Keratinocyte (primary cell): ENCODE measurements at regions not wholly inside any gene's neighbourhood (a gene's known extent, or its start where the extent isn't known, plus 50 kb on each side); places are given as distances from the start of the nearest gene placed in this dataset.

Experiments
- DNase-seq: peaks from one replicate; pipeline ENCODE4 v3.0.0-alpha.2; 2011; ENCODE audit warnings: low read depth, missing footprints, low spot score
- FAIRE-seq: peaks from 2 replicates; lab custom pipeline; 2011; peaks lifted over from hg19 to GRCh38; lab: Jason Lieb, UNC
- H2AFZ ChIP-seq: 2 replicates; pipeline ENCODE4 v1.6.0; 2012; ENCODE audit warnings: low read length, control low read depth, inconsistent platforms; ENCODE audit not compliant: control insufficient read depth
- H3K27ac ChIP-seq: 2 replicates; pipeline ENCODE4 v1.5.1; 2011; ENCODE audit warnings: low read length; ENCODE audit not compliant: control insufficient read depth, insufficient read depth
- H3K27me3 ChIP-seq: 3 replicates; pipeline ENCODE4 v1.6.0; 2011; ENCODE audit warnings: low read length; ENCODE audit not compliant: control insufficient read depth, insufficient read depth; ENCODE audit errors: extremely low read depth
- H3K36me3 ChIP-seq, 2 experiments: 2 replicates in 1 of 2; 3 replicates in 1 of 2; pipeline ENCODE4 v1.5.1; 2011; ENCODE audit warnings: low read length in 2 of 2, mild to moderate bottlenecking in 1 of 2; ENCODE audit not compliant: control insufficient read depth in 2 of 2, insufficient read depth in 2 of 2; ENCODE audit errors: extremely low read depth in 1 of 2
- H3K4me1 ChIP-seq: 3 replicates; pipeline ENCODE4 v1.5.1; 2011; ENCODE audit warnings: low read length; ENCODE audit not compliant: control insufficient read depth, insufficient read depth; ENCODE audit errors: extremely low read depth
- H3K4me2 ChIP-seq: 3 replicates; pipeline ENCODE4 v1.6.0; 2011; ENCODE audit warnings: low read depth, low read length; ENCODE audit not compliant: control insufficient read depth, insufficient read depth; ENCODE audit errors: extremely low read depth
- H3K4me3 ChIP-seq, 3 experiments: fragments of 200-600 bp in 1 of 3; sonication (generic) in 1 of 3; 2 replicates in 2 of 3; 3 replicates in 1 of 3; pipeline ENCODE4 v1.5.1; 2011 to 2016; ENCODE audit warnings: low read length in 3 of 3, mild to moderate bottlenecking in 3 of 3, control low read depth in 2 of 3, inconsistent platforms in 1 of 3, low read depth in 1 of 3, mixed read lengths in 1 of 3, mixed run types in 1 of 3, moderate library complexity in 1 of 3; ENCODE audit not compliant: control insufficient read depth in 2 of 3, insufficient read depth in 2 of 3; ENCODE audit errors: extremely low read depth in 1 of 3
- H3K79me2 ChIP-seq: 2 replicates; pipeline ENCODE4 v1.6.0; 2012; ENCODE audit warnings: low read length; ENCODE audit not compliant: control insufficient read depth, insufficient read depth
- H3K9ac ChIP-seq: 3 replicates; pipeline ENCODE4 v1.6.0; 2011; ENCODE audit warnings: low read length; ENCODE audit not compliant: control insufficient read depth, insufficient read depth; ENCODE audit errors: extremely low read depth
- H3K9me1 ChIP-seq: 3 replicates; pipeline ENCODE4 v1.6.0; 2011; ENCODE audit warnings: low read length; ENCODE audit not compliant: control insufficient read depth, insufficient read depth; ENCODE audit errors: extremely low read depth
- H3K9me3 ChIP-seq: 2 replicates; pipeline ENCODE4 v1.5.1; 2012; ENCODE audit warnings: low read depth, low read length; ENCODE audit not compliant: control insufficient read depth
- H4K20me1 ChIP-seq: 3 replicates; pipeline ENCODE4 v1.6.0; 2011; ENCODE audit warnings: low read length; ENCODE audit not compliant: control insufficient read depth, insufficient read depth; ENCODE audit errors: extremely low read depth
- CTCF ChIP-seq, 3 experiments: IDR thresholded peaks in 1 of 3; conservative IDR thresholded peaks in 1 of 3; optimal IDR thresholded peaks in 1 of 3; 2 replicates in 2 of 3; 3 replicates in 1 of 3; pipeline versions ENCODE3 to v1.5.1; 2011; ENCODE audit warnings: low read length in 3 of 3, mild to moderate bottlenecking in 3 of 3, moderate library complexity in 2 of 3, control low read depth in 1 of 3, inconsistent platforms in 1 of 3; ENCODE audit not compliant: insufficient read depth in 2 of 3; ENCODE audit errors: extremely low read depth in 1 of 3
- EZH2 ChIP-seq: IDR thresholded peaks from one replicate; pipeline ENCODE4 v1.6.1; 2012; ENCODE audit warnings: inconsistent platforms, mild to moderate bottlenecking, low read length, moderate library complexity
- dilution Hi-C: fragments of 300-500 bp; cut with MboI; formaldehyde crosslinking; loops from one replicate; pipeline ENCODE4 v1.7.0; 2020; ENCODE audit warnings: low sequenced_read_pairs; ENCODE audit not compliant: extremely low pct_ligation_motif_present

GRCh38 chr15:36358523-36358922 is 220.9 kb upstream of the CDIN1 start:
- TF ChIP-seq EZH2 (no peak), CTCF (optimal IDR thresholded peaks at IDR 0.05 in 1 of 3, IDR thresholded peaks at IDR 0.05 in 1 of 3, conservative IDR thresholded peaks at IDR 0.05 in 1 of 3; ENCODE audit: extremely low read depth in 1 of 3, insufficient read depth in 2 of 3, low read length in 3 of 3) (no peak)
- H3K4me3 ChIP-seq: no peak overlapping the region
- H3K4me1 ChIP-seq: peaks cover 15% of the 10 kb centered on the region
- H3K9me1 ChIP-seq: no peaks in the 10 kb centered on the region
- no peaks in the 10 kb centered on the region for H3K9me3 ChIP-seq
- H3K27me3 ChIP-seq: no peaks in the 10 kb centered on the region
- no peak overlapping the region for H3K27ac ChIP-seq
- FAIRE-seq: no peak
- H4K20me1 ChIP-seq: no peaks in the 10 kb centered on the region
- no peak overlapping the region for H3K4me2 ChIP-seq
- DNase-seq: no peak
- H3K9ac ChIP-seq: no peak overlapping the region
- no peak overlapping the region for H2AFZ ChIP-seq
- H3K79me2 ChIP-seq: no peaks in the 10 kb centered on the region
- H3K36me3 ChIP-seq: no peaks in the 10 kb centered on the region
- dilution Hi-C loops: no loop called here

- no peak overlapping the region for H3K9ac ChIP-seq
- peaks cover 15% of the 10 kb centered on the region for H3K4me1 ChIP-seq
- dilution Hi-C loops: no loop called here
- TF ChIP-seq EZH2 (no peak), CTCF (optimal IDR thresholded peaks at IDR 0.05 in 1 of 3, IDR thresholded peaks at IDR 0.05 in 1 of 3, conservative IDR thresholded peaks at IDR 0.05 in 1 of 3; ENCODE audit: extremely low read depth in 1 of 3, insufficient read depth in 2 of 3, low read length in 3 of 3) (no peak)
- no peak overlapping the region for H3K27ac ChIP-seq
- FAIRE-seq: no peak
- no peak overlapping the region for H3K4me2 ChIP-seq
- no peak overlapping the region for H2AFZ ChIP-seq
- no peaks in the 10 kb centered on the region for H3K36me3 ChIP-seq
- no peaks in the 10 kb centered on the region for H3K79me2 ChIP-seq
- no peak for DNase-seq
- no peaks in the 10 kb centered on the region for H3K9me3 ChIP-seq
- H3K9me1 ChIP-seq: no peaks in the 10 kb centered on the region
- H3K27me3 ChIP-seq: no peaks in the 10 kb centered on the region
- no peak overlapping the region for H3K4me3 ChIP-seq
- no peaks in the 10 kb centered on the region for H4K20me1 ChIP-seq
Observed at GRCh38 chr15:36359286-36359685, 220.1 kb upstream of the CDIN1 start.
